NCI-H1105 treated with DMSO at 0.1 percent for 48 hours (cell line): ENCODE measurements at regions not wholly inside any gene's neighbourhood (a gene's known extent, or its start where the extent isn't known, plus 50 kb on each side); places are given as distances from the start of the nearest gene placed in this dataset.
"Not testable (repeated sequence)": the region's sequence is repeated elsewhere in the genome, so short reads cannot be mapped to it uniquely, and the experiment has no call there.

ENCODE experiments used
- DNase-seq: peaks from one replicate; lab custom pipeline; 2025; lab: John Stamatoyannopoulos, UW

DNA sequence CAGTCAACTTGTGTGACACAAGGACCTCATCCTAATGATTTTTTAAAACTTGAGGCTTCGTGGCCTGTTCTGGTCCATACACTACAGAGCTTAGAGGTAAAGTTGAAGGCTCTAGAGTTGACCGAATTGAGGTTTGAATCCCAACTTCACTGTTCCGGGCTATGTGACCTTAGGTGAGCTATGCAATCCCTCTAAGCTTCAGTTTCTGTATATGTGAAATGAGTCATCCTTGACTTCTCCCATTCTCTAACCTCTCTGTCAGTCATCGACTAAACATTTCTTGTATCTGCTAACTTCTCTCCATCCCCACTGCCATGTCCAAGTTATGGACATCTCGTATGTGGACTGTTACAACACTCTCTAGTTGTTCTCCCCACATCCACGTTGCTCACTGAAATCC is 178.2 kb upstream of the TMEM45B start:
- no peak for DNase-seq

DNA sequence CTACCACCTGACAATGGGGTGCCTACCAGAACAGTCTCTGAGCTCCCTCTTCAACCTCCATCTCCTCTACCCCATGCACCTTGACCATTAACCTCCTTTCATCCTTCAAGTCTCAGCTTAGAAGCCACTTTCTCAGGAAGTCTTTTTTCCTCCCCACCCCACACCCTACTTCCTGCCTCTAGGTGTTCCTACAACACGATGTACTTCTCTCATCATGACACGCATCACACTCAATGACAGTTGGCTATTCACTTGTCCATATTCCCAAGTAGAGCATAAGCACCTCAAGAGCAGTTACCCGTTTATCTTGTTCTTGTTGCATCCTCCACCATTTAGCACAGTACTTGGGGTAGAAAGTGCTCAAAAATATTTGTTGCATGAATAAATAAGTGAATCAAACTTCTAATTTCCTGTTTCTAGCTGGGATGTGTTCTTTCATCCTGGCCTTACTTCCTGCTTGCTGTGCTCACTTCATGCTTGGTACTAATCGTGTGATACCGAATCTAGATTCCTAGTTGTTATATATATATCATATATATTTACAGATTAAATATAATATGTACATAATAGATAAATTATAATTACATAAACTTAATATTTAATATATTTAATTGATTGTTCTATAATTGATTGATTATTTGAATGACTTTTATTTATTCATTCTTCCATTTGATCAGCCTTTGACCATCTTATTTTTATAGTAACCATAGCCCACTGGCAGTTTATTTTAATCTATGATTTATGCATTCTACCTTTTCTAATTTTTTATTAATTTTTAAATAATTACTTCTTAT is 177.5 kb upstream of the TMEM45B start:
- DNase-seq = no peak

DNA sequence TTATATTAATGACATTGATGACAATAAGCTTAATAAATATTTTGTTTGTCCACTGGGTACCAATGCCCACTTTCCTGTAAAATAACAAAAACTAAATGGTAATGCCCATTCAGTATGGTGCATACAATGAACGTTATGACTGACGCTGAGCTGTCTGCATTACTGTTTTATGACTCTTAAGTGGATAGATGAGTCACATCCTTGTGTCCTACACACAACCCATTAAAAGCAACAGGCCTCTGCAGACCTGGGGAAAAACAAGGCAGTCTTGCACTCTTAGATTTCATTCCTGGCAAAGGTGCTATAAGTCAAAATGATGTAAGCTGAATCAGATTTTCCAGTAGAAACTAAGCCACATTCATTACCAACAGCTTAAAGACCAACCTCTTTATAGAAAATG is 176.3 kb upstream of the TMEM45B start:
- no peak for DNase-seq

DNA sequence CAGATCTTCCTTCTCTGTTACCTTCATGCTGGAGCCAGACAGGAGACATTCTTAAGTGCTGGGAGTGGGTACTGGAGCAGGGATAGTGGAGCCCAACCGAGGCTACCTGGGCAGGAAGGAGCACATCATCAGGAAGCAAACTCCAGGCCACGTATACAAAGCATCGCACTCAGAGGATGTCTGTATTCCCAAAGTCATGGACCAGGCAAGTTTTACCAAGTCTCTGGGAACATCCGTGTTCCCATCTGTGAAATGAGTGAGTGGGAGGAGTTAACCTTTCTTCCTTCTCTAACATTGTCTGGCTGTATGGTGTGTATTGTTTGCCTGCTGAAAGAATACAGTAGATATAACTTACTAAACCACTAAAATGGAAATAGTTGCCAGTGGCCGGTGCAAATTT is 175.0 kb upstream of the TMEM45B start:
- no peak for DNase-seq

DNA sequence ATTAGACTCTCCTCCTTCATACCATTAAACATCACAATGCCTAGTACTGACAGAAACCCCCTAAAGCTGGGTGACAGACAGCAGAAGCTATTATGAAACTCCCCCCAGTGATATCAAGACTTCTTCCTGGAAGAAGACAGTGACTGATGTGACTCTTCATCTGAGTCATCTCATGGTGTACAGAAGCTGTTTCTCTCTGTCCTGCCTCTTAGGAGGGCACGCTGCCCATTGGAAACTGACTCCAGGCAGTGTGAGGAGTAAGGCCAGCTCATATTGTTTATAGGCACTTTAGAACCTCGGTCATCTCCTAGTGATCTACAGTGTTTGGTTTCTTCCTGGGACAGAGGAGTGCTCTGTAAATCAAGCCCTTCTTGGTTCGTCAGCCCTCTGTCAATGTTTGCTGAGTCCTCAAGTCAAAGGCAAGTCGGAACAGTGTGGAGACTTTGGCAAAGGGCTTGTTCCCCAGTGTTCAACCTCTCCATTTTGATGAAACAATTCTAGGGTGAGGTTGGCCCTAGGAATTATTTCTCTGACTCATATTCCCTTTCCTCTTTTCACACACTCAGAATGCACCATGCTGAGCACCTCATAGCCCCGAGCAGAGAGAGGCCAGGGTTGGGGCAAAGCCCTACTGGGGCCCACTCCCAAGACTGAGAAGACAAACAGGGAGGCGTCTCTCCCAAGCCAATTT is 172.5 kb upstream of the TMEM45B start:
- no peak for DNase-seq

DNA sequence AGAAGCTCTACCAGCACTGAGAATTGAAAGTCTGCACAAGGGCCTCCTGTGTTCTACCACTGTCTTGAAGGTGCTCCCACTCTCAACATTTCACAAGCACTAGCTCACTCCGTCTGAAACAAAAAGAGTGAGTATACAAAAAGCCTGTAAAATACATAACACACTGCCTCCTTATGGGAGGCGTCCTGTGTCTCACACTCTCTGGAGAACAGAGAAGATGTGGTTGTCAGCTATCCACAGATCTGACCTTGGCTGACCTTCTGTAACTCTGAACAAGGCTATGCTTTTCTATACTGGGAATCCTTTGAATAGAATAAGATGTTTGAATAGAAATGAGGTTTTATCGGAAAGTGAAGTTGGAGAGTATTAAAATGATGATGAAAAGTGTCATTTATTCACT is 171.3 kb upstream of the TMEM45B start:
- no peak for DNase-seq

DNA sequence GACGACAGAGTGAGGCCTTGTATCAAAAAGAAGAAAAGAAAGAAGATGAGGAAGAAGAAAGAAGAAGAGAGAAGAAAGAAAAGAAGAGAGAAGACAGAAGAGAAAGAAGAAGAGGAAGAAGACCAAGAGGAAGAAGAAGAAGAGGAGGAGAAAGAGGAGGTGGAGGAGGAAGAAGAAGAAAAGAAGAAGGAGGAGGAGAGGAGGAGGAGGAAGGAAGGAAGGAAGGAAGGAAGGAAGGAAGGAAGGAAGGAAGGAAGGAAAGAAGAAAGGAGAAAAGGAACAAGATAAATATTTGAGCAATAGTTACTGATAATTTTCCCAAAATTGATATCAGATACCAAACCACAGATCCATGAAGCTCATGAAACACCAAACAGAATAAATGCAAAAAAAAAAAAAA is 169.7 kb upstream of the TMEM45B start:
- no peak for DNase-seq

DNA sequence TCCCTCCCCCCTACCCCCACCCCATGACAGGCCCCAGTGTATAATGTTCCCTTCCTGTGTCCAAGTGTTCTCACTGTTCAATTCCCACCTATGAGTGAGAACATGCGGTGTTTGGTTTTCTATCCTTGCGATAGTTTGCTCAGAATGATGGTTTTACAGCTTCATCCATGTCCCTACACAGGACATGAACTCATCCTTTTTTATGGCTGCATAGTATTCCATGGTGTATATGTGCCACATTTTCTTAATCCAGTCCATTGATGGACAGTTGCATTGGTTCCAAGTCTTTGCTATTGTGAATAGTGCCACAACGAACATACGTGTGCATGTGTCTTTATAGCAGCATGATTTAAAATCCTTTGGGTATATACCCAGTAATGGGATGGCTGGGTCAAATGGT is 165.6 kb upstream of the TMEM45B start:
- DNase-seq = not testable (repeated sequence)

DNA sequence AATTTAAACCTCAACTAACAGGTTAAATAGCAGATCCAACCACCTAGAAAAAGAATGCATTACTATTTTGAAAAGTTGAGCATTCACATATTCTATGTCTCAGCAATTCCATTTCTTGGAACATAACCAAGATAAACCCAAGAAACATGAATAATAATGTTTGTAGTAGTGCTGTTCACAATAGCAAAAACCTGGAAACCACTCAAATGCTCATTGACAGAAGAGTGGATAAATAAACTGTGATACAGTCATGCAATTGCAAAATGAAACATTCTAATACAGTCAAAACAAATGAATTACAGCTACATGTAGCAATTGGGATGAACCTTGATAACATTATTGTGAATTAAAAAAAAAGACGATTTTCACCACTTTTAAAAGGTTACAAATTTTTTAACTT is 162.8 kb upstream of the TMEM45B start:
- peak; percentile 59 for DNase-seq

DNA sequence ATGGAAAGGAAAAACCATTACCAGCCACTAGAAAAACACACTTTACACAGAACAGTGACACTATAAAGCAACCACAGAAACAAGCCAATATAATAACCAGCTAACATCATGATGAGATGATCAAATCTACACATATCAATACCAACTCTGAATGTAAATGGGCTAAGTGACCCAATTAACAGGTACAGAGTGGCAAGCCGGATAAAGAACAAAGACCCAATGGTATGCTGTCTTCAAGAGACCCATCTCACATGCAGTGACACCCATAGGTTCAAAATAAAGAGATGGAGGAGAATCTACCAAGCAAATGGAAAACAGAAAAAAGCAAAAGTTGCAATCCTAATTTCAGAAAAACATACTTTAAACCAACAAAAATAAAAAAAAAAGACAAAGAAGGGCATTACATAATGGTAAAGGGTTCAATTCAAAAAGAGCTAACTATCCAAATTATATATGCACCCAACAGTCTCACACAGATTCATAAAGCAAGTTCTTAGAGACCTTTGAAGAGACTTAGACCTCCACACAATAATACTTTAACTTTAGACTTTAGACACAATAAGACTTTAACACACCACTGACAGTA is 160.3 kb upstream of the TMEM45B start:
- DNase-seq = no peak

DNA sequence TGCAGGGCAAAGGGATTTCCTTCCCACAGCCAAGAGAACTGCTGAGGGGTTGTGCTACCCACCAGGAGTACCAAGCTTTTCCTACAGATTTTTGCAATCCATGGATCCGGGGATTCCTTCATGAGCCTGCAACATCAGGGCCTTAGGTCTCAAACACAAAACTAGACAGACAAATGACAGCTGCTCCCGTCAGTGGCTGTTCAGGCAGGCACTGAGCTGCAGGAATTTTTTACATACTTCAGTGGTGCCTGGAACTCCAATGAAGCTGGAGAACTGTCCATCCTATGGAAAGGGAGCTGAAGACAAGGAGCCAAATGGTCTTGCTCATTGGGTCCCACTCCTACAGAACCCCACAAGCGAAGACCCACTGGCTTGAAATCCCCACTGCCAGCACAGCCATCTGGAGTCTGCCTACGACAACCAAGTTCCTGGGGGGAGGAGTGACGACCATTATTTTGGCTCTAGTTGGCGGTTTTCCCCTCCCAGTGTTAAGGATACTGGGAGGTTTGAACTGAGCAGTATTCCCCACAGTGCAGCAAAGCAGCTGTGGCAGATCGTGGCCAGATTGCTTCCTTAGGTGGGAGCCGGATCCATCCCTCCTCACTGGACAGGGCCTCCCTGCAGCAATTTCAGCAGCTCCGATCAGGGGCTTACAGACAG is 157.7 kb upstream of the TMEM45B start:
- DNase-seq = no peak

DNA sequence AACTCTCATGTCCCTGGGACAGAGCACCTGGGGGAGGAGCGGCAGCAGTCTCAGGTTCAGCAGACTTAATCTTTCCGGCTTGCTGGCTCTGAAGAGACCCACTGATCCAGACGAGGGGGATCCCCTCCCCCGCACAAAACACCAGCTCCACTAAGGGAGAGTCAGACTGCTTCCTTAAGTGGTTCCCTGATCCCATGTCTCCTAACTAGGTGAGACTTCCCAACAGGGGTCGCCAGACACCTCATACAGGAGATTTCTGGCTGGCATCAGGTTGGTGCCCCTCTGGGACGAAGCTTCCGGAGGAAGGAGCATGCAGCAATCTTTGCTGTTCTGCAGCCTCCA is 157.2 kb upstream of the TMEM45B start:
- DNase-seq = no peak

DNA sequence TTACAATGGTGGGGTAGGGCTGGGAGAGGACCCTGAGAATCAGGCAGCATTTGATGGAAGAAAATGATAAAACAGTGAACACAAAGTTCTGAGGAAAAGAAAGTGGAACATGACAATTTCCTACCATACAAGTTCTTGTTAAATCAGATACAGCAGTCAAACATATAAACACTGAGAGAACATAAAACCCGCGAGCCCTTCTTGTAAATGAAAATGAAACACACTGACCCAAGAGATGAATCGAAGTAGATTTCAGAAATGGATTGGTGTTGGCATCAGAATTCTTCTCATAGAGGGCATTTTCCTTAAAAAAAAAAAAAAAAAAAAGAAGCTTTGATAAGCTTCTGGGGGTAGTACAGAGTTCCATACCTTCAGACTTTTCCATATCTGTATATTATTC is 134.7 kb upstream of the TMEM45B start:
- DNase-seq = no peak

DNA sequence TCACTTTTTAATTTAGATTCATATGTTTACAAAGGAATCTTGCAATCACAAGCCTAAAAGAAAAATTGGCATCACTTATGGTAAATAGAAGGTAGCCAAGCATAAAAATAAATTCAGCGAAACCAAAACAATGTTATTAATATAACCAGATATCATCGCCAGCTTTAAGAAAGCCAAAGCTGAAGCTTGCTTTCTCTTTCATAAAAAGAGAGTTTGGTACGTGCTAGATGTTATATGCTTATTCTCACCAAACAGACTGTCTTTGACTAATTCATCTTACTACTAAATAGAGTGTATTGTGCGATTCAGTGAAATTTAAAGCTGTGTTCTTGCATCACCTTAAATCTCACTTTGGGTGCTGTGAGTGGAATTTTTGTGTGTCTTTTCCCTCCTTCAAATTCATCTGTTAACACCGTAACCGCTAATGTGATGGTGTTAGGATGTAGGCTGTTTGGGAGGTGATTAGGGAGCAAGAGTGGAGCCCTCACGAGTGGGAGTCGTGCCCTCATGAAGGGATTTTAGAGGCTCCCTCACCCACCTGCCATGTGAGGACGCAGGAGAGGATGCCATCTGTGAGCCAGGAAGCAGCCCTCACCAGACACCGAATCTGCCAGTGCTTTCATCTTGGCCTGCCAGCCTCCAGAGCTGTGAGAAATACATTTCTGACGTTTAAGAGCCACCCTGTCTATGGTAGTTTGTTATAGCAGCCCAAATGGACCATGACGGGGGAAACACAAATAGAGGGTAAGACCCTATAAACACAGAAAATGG is 134.1 kb upstream of the TMEM45B start:
- DNase-seq = no peak

DNA sequence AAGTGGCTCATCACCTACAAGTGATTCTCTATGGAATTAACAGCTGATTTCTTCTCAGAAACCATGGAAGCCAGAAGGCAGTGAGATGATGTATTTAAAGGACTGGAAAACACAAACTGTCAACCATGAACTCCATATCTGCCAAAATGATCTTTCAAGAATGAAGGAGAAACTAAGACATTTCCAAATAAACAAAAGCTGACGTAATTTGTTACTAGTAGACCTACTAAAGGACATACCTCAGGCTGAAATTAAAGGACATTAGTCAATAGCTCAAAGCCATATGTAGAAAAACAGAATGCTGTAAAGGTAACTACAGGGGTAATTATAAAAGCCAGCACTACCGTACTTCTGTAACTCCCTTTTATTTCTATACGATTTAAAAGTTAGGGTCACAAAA is 129.4 kb upstream of the TMEM45B start:
- no peak for DNase-seq

DNA sequence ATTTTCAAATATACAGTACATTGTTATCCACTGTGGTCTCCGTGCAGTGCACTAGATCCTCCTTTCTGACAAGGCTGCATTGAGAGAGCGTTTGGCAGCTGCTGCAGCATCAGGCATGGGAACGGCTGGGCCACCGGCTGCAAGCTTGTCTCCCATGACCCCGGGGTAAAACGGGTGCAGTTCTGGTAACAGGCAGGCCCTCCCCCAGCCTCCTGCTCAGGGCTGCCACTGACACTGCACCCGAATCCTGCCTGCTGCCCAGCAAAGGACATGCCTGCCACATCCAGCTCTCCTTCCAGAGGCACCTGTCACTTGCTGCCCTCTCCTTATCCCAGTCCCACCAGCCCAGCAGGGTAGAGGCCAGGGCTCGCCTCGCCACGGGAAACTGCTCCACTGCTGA is 124.5 kb upstream of the TMEM45B start:
- DNase-seq = no peak

DNA sequence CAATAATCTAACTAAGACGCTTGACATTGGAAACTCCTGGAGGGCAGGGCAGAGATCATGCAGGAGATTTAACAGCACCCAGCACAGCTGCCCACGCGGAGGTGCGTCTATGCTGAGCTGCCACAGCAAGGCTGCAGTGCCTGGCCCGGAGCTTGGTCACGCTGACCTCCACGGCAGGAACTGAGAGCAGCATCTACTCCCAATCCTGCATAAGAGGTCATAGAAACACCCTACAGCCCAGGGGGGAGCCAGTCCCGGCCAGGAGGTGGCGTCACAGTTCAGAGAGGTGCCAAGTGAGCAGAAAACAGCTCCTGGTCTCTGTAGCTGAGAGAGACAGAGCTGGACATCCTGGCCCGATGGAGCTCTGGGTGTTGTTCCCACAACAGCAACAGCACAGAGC is 121.1 kb upstream of the TMEM45B start:
- DNase-seq = no peak

DNA sequence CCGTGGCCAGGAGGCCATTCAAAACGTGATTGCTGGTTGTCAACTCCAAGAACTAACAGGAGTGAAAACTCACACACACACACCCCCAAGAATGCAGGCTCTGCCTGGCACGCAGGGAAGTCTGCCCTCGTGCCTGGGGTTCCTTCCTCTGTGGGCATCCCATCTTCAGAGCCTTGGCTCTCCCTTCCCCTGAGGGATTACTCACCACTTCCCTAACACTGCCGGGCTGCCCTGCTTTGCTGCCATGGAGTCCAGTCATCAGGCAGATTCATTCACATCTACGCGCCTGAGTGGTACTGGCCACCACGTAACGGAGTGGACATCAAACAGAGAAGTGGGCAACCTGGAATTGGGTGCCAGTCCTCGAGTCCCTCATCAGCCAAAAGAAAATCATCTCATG is 120.7 kb upstream of the TMEM45B start:
- DNase-seq = no peak

DNA sequence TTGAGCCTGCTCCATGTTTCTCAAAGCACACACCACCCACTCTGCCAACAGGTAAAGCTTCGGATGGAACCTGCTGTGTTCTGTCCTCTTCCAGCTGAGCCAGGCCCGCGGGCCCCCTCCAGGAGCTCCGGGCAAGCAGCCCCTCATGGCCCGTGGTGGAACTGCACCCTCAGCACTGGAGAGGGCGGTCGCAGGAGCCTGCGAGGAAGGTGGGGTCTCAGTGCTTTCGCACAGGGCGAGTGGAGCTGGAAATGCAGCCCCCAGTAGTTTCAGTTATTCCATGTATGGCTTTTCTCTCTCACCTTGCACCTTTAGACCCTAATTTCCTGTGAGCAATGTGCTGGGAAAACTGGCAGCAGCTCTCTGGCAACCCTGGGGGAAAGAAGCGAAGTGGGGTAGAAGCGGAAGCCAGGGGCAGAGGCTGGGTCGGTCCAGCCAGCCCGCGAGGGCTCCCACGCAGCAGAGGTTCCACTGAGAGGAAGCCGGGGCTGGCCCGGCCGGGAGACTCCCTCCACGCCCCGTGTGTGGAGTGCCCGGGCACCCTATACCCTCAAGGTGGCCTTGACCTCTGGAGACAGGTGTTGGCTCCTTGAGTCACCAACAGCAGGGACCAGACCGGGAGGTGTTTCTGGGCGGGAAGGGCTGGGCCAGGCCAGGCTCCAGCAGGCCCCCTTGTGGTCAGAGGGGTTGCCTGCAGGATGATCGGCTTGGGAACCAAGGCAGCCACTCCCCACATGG is 119.9 kb upstream of the TMEM45B start:
- peak; percentile 20 for DNase-seq

DNA sequence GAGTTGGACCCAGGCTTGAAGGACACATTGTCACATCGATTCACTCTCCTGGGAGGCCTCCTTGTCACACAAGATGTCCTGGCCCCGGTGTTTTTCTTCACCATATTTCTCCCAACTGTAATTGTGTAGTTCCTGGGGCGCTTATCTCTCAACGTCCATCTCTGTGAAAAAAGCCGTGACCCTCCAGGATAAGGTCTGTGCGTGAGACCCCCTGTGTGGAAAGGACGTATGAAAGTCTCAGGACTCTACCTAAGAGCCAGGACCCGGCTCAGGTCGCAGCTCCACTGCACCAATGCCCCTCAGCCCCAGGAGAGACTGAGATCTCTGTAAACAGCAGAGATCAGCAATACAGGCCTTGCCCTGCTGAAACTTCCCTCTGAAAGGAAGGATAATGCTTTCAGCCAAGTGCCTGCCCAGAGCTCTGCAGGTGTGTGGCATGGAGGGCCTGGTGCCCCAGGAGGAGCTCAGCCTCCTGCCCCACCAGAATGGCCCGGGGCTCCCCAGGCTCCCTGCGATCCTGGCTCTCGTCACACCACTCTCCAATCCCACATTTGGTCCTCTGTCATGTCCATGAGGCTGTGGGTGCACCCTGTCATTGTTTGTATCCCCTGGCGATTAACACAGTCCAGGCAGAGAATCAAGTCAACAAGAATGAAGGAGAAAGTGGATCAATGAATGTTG is 119.2 kb upstream of the TMEM45B start:
- DNase-seq = no peak

DNA sequence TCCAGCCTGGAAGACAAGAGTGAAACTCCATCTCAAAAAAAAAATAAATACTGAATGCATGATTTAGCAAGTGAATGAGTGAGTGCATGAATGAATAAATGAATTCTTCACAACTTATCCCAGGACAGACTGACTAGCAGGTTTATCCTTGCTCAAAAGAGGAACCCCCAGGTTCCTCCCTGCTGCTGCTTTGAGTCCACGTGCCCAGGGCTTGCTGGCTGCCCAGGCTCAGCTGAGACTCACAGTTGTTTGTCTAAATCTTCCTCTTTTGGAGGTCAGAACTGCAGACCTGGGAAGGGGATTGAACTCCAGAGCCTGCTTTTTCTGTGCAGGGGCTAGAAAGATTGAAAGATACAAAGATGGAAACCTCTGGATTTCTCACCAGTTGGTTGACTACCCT is 117.4 kb upstream of the TMEM45B start:
- DNase-seq = no peak
